ENCODE measurements at regions not wholly inside any gene's neighbourhood (a gene's known extent, or its start where the extent isn't known, plus 50 kb on each side); places are given as distances from the start of the nearest gene placed in this dataset.

- TF ChIP-seq, protein P1, sequence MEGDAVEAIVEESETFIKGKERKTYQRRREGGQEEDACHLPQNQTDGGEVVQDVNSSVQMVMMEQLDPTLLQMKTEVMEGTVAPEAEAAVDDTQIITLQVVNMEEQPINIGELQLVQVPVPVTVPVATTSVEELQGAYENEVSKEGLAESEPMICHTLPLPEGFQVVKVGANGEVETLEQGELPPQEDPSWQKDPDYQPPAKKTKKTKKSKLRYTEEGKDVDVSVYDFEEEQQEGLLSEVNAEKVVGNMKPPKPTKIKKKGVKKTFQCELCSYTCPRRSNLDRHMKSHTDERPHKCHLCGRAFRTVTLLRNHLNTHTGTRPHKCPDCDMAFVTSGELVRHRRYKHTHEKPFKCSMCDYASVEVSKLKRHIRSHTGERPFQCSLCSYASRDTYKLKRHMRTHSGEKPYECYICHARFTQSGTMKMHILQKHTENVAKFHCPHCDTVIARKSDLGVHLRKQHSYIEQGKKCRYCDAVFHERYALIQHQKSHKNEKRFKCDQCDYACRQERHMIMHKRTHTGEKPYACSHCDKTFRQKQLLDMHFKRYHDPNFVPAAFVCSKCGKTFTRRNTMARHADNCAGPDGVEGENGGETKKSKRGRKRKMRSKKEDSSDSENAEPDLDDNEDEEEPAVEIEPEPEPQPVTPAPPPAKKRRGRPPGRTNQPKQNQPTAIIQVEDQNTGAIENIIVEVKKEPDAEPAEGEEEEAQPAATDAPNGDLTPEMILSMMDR (conservative IDR thresholded peaks at IDR 0.05) = no peak
- TF ChIP-seq ZFX (IDR thresholded peaks at IDR 0.05) = no peak
Observed at GRCh38 chr11:121755191-121755590, 302.4 kb upstream of the SORL1-AS1 start.

DNA sequence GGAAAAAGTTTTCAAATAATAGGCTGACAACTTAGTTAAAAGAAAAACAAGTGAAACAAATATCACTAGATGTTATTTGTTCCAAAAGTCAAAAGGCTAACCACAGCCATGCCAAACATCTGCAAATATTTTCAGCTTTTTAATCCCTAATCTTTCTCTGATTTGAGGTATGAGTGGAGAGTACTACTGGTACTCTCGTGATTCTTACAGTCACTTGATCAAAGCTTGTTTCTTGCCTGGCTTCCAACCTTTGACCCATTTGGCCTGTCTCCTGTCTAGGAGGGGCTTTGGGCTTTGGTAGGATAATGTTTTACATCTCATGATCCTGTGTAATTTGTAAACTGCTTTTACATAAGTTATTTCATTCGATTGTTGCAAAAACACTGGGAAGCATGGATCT is 301.8 kb upstream of the SORL1-AS1 start:
- TF ChIP-seq ZFX (IDR thresholded peaks at IDR 0.05) = no peak
- TF ChIP-seq, protein P1 (conservative IDR thresholded peaks at IDR 0.05) = no peak
- H3K27ac ChIP-seq = no peak overlapping the region

More at GRCh38 chr11:121755191-121755590, 302.4 kb upstream of the SORL1-AS1 start:
- H3K27ac ChIP-seq = no peak overlapping the region

DNA sequence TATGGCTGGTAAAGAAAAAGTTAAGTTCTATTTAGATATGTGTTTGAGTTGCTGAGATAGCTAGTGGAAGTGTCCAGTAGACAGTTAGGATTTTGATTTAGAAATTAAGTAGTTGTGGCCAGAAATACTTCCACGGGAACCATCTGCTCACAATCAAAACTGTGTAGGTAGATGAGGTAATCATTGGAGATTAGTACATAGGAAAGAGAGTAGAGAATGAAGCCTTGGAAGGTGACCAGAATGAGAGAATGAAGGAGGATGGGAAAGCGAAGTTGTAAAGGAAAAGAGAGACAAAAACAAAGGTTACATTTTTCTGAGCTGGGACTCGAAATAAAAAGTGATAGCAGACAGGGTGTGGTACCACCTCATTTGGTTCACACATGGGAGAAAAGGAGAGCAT is 296.9 kb upstream of the SORL1-AS1 start:
- no peak for TF ChIP-seq ZFX (IDR thresholded peaks at IDR 0.05)
- TF ChIP-seq, protein P1 (conservative IDR thresholded peaks at IDR 0.05) = no peak
- H3K27ac ChIP-seq = no peak overlapping the region

- no peak overlapping the region for H3K27ac ChIP-seq
- no peak for TF ChIP-seq ZFX (IDR thresholded peaks at IDR 0.05)
- TF ChIP-seq, protein P1 (conservative IDR thresholded peaks at IDR 0.05) = no peak
Observed at GRCh38 chr11:121748068-121748467, 295.3 kb upstream of the SORL1-AS1 start.

DNA sequence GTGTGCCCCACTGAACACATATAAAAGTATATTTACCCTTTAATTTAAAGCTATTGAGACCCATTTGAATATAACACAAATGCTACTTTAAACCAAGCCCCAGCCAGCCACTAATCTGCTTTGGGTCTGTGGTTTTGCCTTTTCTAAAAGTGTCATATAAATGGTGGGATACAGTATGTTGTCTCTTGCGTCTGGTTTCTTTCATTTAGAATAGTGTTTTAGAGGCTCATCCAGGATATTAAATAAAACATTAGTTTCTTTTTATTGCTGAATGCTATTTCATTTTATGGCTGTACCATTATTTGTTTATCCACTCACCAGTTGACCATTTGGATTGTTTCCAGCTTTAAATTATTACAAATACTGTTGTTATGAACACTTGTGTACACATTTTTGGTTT is 290.5 kb upstream of the SORL1-AS1 start:
- H3K27ac ChIP-seq = no peak overlapping the region
- TF ChIP-seq ZFX (IDR thresholded peaks at IDR 0.05) = no peak
- TF ChIP-seq, protein P1 (conservative IDR thresholded peaks at IDR 0.05) = no peak

- TF ChIP-seq ZFX (IDR thresholded peaks at IDR 0.05) = no peak
- TF ChIP-seq, protein P1 (conservative IDR thresholded peaks at IDR 0.05) = no peak
- H3K27ac ChIP-seq = no peak overlapping the region
Observed at GRCh38 chr11:121741761-121742361, 289.1 kb upstream of the SORL1-AS1 start.

- no peak for TF ChIP-seq ZFX (IDR thresholded peaks at IDR 0.05)
- TF ChIP-seq, protein P1 (conservative IDR thresholded peaks at IDR 0.05) = no peak
- H3K27ac ChIP-seq = no peak overlapping the region
Observed at GRCh38 chr11:121741351-121741760, 288.6 kb upstream of the SORL1-AS1 start.

Measured in C4-2B (cell line).